Activated T-helper 2 cell treated with anti-CD3 and anti-CD28 coated beads, Interferon-gamma antibody, Interleukin-2, Interleukin-4, amounts not matched to agents 10 μg/mL and 5 μg/mL and 100 μg/mL, durations not matched to agents 14 hours and 24 hours and 36 hours (primary cell): ENCODE measurements at regions not wholly inside any gene's neighbourhood (a gene's known extent, or its start where the extent isn't known, plus 50 kb on each side); places are given as distances from the start of the nearest gene placed in this dataset.
"Not testable (repeated sequence)": the region's sequence is repeated elsewhere in the genome, so short reads cannot be mapped to it uniquely, and the experiment has no call there.

Experiments used
- DNase-seq: peaks from one replicate; pipeline ENCODE4 v3.0.0; 2021; ENCODE audit warnings: low spot score
- H3K27ac Mint-ChIP-seq: one replicate; pipeline ENCODE4 v1.8.0; 2021; ENCODE audit warnings: mixed read lengths
- H3K27me3 Mint-ChIP-seq: one replicate; pipeline ENCODE4 v1.8.0; 2021; ENCODE audit warnings: low read depth, mixed read lengths
- H3K36me3 Mint-ChIP-seq: one replicate; pipeline ENCODE4 v1.8.0; 2021; ENCODE audit warnings: low read depth, mixed read lengths
- H3K4me1 Mint-ChIP-seq: one replicate; pipeline ENCODE4 v1.8.0; 2021; ENCODE audit warnings: low read depth, mixed read lengths
- H3K4me3 Mint-ChIP-seq: one replicate; pipeline ENCODE4 v1.8.0; 2021; ENCODE audit warnings: low read depth, mild to moderate bottlenecking, moderate library complexity, mixed read lengths
- H3K9me3 Mint-ChIP-seq: one replicate; pipeline ENCODE4 v1.8.0; 2021; ENCODE audit warnings: mixed read lengths
- intact Hi-C: fragments of 100-400 bp; cut with micrococcal nuclease; formaldehyde crosslinking; loops from one replicate; pipeline ENCODE4 v1.15.1; 2023

GRCh38 chr16:32187918-32188669 is 65.0 kb upstream of the TP53TG3D start:
- H3K4me1 Mint-ChIP-seq, H3K27ac Mint-ChIP-seq, H3K4me3 Mint-ChIP-seq, H3K27me3 Mint-ChIP-seq, H3K36me3 Mint-ChIP-seq, DNase-seq, H3K9me3 Mint-ChIP-seq, intact Hi-C loops: not testable (repeated sequence)

- H3K4me3 Mint-ChIP-seq, H3K36me3 Mint-ChIP-seq, intact Hi-C loops, DNase-seq, H3K9me3 Mint-ChIP-seq, H3K4me1 Mint-ChIP-seq, H3K27me3 Mint-ChIP-seq, H3K27ac Mint-ChIP-seq: not testable (repeated sequence)
Observed at GRCh38 chr16:32202585-32202984, 50.5 kb upstream of the TP53TG3D start.
